Loucy (cell line): ENCODE measurements at regions not wholly inside any gene's neighbourhood (a gene's known extent, or its start where the extent isn't known, plus 50 kb on each side); places are given as distances from the start of the nearest gene placed in this dataset.

Experiments used
- H2AFZ ChIP-seq: fragments of 200-600 bp; sonication (generic); 2 replicates; pipeline ENCODE4 v1.6.0; 2016; ENCODE audit warnings: antibody characterized with exemption, mild to moderate bottlenecking, low read length, moderate library complexity
- H3F3A ChIP-seq: fragments of 200-600 bp; 2 replicates; pipeline ENCODE4 v1.6.0; 2016; ENCODE audit warnings: antibody characterized with exemption, low read depth, mild to moderate bottlenecking
- H3K27me3 ChIP-seq: fragments of 200-600 bp; sonication (generic); 2 replicates; pipeline ENCODE4 v1.6.1; 2014; ENCODE audit warnings: low read length, mild to moderate bottlenecking; ENCODE audit not compliant: insufficient read depth, poor library complexity, severe bottlenecking
- H3K36me3 ChIP-seq: fragments of 200-600 bp; sonication (generic); 2 replicates; pipeline ENCODE4 v1.6.1; 2016; ENCODE audit warnings: low read length; ENCODE audit not compliant: insufficient read depth
- H3K4me1 ChIP-seq: fragments of 200-600 bp; sonication (generic); 2 replicates; pipeline ENCODE4 v1.5.1; 2014; ENCODE audit warnings: low read length, mild to moderate bottlenecking; ENCODE audit not compliant: insufficient read depth, poor library complexity, severe bottlenecking
- H3K4me2 ChIP-seq: fragments of 200-600 bp; sonication (generic); 2 replicates; pipeline ENCODE4 v1.6.0; 2014; ENCODE audit warnings: antibody characterized with exemption, low read length, low read depth, mild to moderate bottlenecking; ENCODE audit not compliant: poor library complexity, severe bottlenecking
- H3K4me3 ChIP-seq: fragments of 200-600 bp; sonication (generic); 2 replicates; pipeline ENCODE4 v1.5.1; 2014; ENCODE audit warnings: low read length, mild to moderate bottlenecking, mixed read lengths; ENCODE audit not compliant: poor library complexity, severe bottlenecking
- H3K79me2 ChIP-seq: fragments of 200-600 bp; sonication (generic); 2 replicates; pipeline ENCODE4 v1.6.1; 2014; ENCODE audit warnings: low read length; ENCODE audit not compliant: insufficient read depth
- H3K9ac ChIP-seq: fragments of 200-600 bp; sonication (generic); 2 replicates; pipeline ENCODE4 v1.6.0; 2014; ENCODE audit warnings: mild to moderate bottlenecking, low read depth, low read length, moderate library complexity; ENCODE audit not compliant: poor library complexity, severe bottlenecking
- H3K9me2 ChIP-seq: fragments of 200-600 bp; sonication (generic); replicated peaks from 2 replicates; pipeline ENCODE4 v1.6.1; 2016; ENCODE audit warnings: low read depth, low read length, mixed read lengths
- H3K9me3 ChIP-seq: fragments of 200-600 bp; sonication (generic); 2 replicates; pipeline ENCODE4 v1.6.1; 2014; ENCODE audit warnings: mild to moderate bottlenecking, antibody characterized with exemption, low read length, low read depth; ENCODE audit not compliant: insufficient read depth
- H4K20me1 ChIP-seq: fragments of 200-600 bp; sonication (generic); 2 replicates; pipeline ENCODE4 v1.6.0; 2014; ENCODE audit warnings: antibody characterized with exemption, low read length, mild to moderate bottlenecking; ENCODE audit not compliant: insufficient read depth, poor library complexity, severe bottlenecking
- CTCF ChIP-seq: fragments of 200-600 bp; sonication (generic); conservative IDR thresholded peaks from 2 replicates; pipeline ENCODE4 v1.5.1; 2014; ENCODE audit warnings: mild to moderate bottlenecking, antibody characterized with exemption, low read length
- EZH2phosphoT487 ChIP-seq: fragments of 200-600 bp; IDR thresholded peaks from 2 replicates; pipeline ENCODE4 v1.6.1; 2018; ENCODE audit warnings: antibody characterized with exemption, mild to moderate bottlenecking, moderate library complexity, borderline replicate concordance

- Histone ChIP-seq H2AFZ (no peak overlapping the region), H3K79me2 (no peaks in the 10 kb centered on the region), H3K36me3 (no peaks in the 10 kb centered on the region)
These were observed 177.4 kb upstream of the NABP1 start for GRCh38 chr2:191500566-191500883.

DNA sequence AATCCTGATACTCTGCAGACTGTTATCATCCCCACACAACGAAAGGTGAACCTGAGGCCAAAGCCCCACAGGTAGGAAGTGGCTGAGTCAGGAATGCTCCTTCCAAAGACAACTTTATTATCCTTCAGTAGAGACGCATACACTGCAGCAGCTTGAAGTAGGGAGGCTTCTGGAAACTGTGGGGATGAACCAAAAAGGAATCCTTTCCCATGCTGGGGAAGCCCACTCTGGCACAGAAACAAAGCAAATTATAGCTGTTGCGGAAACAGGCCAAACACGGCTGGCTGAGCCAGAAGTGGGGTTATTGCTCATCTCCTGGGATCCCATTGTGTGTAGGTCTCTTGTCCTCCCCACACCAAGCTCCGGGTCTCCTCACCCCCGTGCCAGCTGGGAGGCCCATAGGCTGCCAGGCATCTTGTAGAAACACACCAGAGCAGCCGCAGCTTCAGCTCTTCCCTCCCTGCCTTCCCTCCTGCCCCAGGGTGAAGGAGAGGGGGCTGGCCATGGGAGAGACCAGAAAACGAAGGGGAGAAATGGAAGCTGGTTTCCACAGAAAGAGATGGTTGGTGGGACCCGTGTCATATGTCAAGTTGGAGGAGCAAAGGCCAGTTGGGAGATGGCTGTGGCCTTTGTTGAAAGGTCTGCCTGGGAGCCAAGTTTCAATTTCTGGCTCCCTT is 176.9 kb upstream of the NABP1 start:
- Histone ChIP-seq H4K20me1 (no peaks in the 10 kb centered on the region), H3K4me2 (no peak overlapping the region), H3K79me2 (no peaks in the 10 kb centered on the region), H3K4me1 (no peaks in the 10 kb centered on the region), H3K9me3 (no peaks in the 10 kb centered on the region), H3K36me3 (no peaks in the 10 kb centered on the region), H3K4me3 (no peak overlapping the region), H3K9ac (no peak overlapping the region), H3K9me2 (no peaks in the 10 kb centered on the region), H3F3A (no peaks in the 10 kb centered on the region), H2AFZ (0 out of 2 replicates have a peak overlapping the region, but pooled peaks have one; percentile 50), H3K27me3 (no peaks in the 10 kb centered on the region)
- no peak for TF ChIP-seq CTCF
- TF ChIP-seq EZH2phosphoT487: no peak

More at GRCh38 chr2:191500566-191500883, 177.4 kb upstream of the NABP1 start:
- TF ChIP-seq CTCF (no peak), EZH2phosphoT487 (no peak)
- Histone ChIP-seq H3K9me2 (no peaks in the 10 kb centered on the region), H3K27me3 (no peaks in the 10 kb centered on the region), H3K9me3 (no peaks in the 10 kb centered on the region), H3K4me2 (no peak overlapping the region), H3K4me3 (no peak overlapping the region), H4K20me1 (no peaks in the 10 kb centered on the region), H3F3A (no peaks in the 10 kb centered on the region), H3K4me1 (no peaks in the 10 kb centered on the region), H3K9ac (no peak overlapping the region)

DNA sequence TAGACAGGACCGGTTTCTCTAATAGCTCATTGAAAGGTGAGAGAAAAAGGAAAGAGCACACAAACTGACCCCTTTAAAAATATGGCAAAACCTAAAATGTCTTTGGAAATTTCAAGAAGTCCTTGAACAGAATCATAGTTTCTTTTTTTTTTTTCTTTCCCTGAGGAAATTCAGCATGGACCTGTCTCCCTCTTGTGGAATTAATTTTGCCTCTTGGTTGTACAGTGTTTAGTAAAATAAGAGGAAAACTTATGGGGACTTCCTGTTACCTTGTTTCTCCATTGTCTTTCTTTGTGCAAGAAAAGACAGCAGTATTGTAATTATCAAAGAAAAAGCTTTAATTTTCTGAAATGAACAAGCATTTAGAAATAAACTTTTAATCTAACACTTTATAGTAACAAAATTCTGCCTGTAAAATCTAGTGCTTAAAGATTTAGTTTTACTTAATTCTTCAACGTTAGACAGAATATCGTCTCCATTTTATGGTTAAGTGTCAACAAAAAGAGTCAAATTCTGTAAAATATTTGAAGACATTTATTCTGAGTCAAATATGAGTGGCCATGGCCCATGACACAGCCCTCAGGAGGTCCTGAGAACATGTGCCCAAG is 176.3 kb upstream of the NABP1 start:
- no peaks in the 10 kb centered on the region for H3F3A ChIP-seq
- H3K27me3 ChIP-seq: no peaks in the 10 kb centered on the region
- no peak overlapping the region for H3K4me2 ChIP-seq
- 0 out of 2 replicates have a peak overlapping the region, but pooled peaks have one; percentile 50 for H2AFZ ChIP-seq
- H3K9me3 ChIP-seq: no peaks in the 10 kb centered on the region
- no peak overlapping the region for H3K9ac ChIP-seq
- no peaks in the 10 kb centered on the region for H4K20me1 ChIP-seq
- H3K4me1 ChIP-seq: no peaks in the 10 kb centered on the region
- H3K79me2 ChIP-seq: no peaks in the 10 kb centered on the region
- H3K36me3 ChIP-seq: no peaks in the 10 kb centered on the region
- TF ChIP-seq EZH2phosphoT487 (no peak), CTCF (peak; percentile 57)
- H3K9me2 ChIP-seq: no peaks in the 10 kb centered on the region
- H3K4me3 ChIP-seq: no peak overlapping the region
